Activated CD4-positive, alpha-beta T cell treated with anti-CD3 and anti-CD28 coated beads for 4 hours (primary cell): ENCODE measurements at regions not wholly inside any gene's neighbourhood (a gene's known extent, or its start where the extent isn't known, plus 50 kb on each side); places are given as distances from the start of the nearest gene placed in this dataset.
"Not testable (repeated sequence)": the region's sequence is repeated elsewhere in the genome, so short reads cannot be mapped to it uniquely, and the experiment has no call there.

ENCODE experiments used
- DNase-seq, 2 donors: peaks; one replicate each; pipeline ENCODE4 v3.0.0-alpha.2; 2020

DNA sequence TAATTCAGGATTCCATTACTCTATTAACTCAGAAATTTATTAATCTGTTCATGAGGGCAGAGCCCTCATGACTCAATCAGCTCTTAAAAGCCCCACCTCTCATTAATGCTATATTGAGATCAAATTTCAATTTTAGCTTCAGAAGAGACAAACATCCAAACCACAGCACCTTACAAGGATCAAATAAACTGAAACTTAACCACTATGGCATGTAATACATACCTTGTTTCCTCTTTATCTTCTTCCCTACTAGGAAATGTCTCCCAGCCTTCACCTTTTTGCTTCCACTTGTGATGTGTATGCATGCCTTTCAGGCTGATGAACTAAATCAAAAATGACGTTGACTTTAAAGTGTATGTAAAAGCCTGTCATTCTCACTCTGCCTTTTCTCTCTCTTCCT is 2121.3 kb downstream of the NCAM2 start:
- no peak for DNase-seq

DNA sequence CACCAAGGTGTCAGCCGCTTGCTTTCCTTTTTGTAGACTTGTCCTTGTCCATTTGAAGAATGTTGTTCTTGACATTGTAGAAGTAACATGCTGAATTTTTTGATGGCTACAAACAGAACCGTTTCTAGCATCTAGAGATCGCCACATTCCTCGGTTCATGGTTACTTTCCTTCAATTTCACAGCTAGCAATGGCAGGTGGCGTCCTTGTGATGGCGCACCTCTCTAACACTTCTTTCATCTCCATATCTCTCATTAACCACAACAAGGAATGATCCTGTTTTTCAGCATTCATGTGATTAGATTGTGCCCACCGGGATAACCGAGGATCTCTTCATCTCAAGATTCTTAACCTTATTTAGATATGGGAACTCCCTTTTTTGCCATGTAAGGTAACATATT is 2129.8 kb downstream of the NCAM2 start:
- DNase-seq: no peak

DNA sequence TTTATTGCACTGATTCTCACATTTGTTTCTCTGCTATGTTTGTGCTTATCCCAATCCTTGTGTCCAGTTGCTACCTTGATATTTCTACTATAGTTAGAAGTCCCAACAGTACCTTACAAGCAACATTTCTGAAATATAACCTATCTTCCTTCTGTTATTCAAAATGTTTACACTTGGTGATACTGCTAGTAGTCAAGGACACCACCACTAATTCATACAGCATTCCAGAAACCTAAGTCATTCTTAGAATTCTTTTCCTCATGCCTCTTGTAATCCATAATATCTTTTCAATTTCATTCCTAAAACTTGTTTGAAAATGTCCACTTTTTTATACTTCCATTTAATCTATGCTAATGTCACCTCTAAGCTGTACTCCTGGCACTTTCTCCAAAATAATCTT is 2132.1 kb downstream of the NCAM2 start:
- DNase-seq: no peak

DNA sequence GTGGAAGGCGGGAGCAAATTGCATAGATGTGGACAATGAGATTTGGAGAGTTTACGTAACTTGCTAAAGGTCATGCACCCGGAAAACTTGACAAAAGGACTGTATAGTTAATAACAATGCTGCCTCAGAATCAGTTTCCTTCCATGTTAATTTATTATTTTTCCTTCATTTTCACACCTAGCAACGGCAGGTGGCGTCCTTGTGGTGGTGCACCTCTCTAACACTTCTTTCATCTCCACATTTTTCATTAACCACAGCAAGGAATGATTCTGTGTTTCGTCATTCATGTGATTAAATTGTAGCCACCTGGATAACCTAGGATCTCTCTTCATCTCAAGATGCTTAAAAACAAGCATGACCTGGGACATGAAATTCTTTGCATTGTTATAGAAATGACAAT is 2133.0 kb downstream of the NCAM2 start:
- no peak for DNase-seq

DNA sequence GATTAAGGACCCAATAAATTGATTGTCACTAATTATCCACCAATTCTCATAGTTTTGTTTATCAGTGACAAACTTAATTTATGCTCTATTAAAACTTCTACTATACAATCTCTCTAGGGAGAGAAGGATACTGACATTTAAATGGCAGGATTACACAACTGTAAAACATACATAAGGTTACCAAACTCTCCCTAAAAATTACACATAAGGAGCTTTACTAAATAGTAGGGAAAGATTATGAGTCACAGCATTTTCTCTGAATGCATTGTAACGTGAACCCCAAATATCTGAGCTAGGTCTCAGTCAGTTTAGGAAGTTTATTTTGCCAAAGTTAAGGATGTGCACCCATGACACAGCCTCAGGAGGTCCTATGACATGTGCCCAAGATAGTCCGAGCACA is 2140.6 kb downstream of the NCAM2 start:
- no peak for DNase-seq

DNA sequence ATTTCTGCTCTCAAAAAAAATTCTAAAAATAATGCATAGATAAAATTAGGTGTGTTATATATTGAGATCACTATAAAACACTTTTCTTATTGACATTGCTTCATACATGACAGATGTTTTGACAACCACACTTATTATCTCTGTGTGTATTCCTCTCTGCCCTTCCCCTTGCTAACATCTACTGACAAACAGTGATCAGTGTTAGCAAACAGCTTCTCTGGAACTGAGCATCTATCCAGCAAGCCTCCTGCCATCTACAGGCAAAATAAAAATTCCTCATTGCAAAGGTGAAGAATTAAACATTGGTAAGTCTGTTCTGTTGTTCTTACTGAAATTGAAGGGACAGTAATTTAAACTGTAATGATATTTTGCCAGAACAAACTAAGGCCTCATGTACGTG is 2153.9 kb downstream of the NCAM2 start:
- DNase-seq: no peak

DNA sequence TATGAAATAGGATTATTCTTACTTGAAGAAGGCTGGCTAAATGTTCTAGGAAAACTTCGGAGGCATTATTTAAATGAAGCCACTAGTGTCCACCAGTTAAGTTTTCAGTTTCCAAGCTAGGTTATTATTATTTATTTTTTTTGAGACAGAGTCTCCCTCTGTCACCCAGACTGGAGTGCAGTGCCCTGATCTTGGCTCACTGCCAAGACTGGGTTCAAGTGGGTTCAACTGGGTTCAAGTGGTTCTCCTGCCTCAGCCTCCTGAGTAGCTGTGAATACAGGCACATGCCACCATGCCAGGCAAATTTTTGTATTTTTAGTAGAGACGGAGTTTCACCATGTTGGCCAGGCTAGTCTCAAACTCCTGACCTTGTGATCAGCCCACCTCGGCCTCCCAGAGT is 2155.6 kb downstream of the NCAM2 start:
- DNase-seq: not testable (repeated sequence)

DNA sequence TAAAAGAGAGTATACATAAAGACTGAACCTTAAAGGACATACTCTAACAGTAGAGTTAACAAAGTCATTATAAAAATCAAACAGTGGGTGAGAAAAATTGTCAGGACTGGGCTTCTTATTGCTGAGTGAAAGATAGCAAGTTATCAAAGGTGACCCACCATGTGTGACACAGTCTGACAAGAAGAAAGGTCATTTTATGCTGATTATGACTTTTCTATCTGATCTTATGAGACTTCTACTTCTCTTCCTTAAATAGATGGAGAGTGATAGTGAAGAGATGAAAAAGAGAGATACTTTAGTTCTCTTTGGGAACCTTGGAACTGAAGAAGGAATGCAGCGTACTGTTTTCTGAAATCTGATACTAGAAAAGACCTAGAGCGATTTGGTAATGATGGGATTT is 2157.1 kb downstream of the NCAM2 start:
- DNase-seq: no peak

DNA sequence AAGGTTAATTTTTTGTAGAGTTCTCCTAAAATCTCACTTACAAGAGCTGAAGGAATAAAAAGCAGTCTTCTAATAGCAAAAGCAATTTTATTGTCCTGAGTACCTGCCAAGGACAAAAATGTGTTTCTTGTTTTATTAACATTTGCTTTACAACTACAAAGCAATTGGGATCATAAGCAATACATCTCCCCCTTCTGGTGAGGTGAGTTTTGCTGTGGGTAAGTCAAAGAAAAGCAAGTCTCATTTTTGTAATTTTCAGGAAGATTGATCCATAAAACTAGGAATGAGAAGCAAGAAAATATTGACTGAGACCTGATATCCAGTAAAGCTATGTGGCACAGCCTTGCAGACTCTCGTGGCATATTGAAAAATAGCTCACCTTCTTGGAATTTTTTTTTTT is 2162.7 kb downstream of the NCAM2 start:
- no peak for DNase-seq

DNA sequence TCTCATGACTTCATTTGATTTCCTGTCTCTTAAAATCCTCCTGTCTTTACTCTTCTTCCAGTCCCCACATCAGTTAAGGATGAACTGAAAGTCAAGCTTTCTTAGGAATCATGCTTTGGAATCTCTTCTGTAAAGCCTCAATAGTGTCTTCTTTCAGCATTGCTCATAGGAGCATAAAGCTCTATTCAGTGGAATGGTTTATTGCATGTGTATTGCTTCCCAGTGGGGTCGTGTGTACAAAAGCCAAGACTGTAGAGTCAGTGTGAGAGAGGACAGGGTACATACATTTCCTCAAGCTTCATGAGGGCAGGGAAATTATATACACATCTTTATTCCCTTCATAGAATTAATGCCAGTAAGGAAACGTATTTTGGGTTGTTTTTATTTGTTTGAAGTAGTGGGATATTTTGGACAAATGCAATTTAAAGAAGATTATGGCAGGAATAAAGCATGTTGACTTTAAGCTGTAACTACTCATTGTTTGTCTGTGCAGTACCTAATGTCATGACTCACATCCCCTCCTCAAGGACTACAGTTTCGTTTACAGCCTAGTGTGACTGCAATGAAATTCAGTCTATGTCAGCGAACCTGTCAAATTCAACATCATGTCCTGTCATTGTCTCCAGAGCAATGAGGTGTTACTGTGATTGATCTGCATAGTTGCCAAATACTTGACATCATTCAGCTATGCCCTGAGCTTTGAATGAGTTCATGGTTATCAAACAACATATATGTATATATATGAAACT is 2164.2 kb downstream of the NCAM2 start:
- no peak for DNase-seq
